GM12878 (cell line): ENCODE measurements at regions not wholly inside any gene's neighbourhood (a gene's known extent, or its start where the extent isn't known, plus 50 kb on each side); places are given as distances from the start of the nearest gene placed in this dataset.

Experiments used
- ATAC-seq: fragments of 200-7000 bp; cut with Tn5 transposase; 3 replicates; pipeline ENCODE4 v1.9.1; 2020; ENCODE audit warnings: mild to moderate bottlenecking, moderate library complexity
- BruUV-seq: library from RNA; stranded (reverse); fragments of 400-500 nt; replicated peaks from 2 replicates; lab custom pipeline; 2021; lab: Mats Ljungman, UMichigan
- CTCF ChIA-PET: fragments of 300-600 bp; sonication (Branson Sonifier 250); formaldehyde crosslinking; extraction: SDS; loops from one replicate; lab custom pipeline; 2021; ENCODE audit warnings: inconsistent platforms; lab: Yijun Ruan, JAX
- POLR2A ChIA-PET: fragments of 350-600 bp; formaldehyde crosslinking; extraction: SDS; loops from one replicate; lab custom pipeline; 2021; ENCODE audit warnings: inconsistent platforms; lab: Charles Lee
- RAD21 ChIA-PET: fragments of 300-600 bp; sonication (Branson Sonifier 250); formaldehyde crosslinking; loops from one replicate; lab custom pipeline; 2023; ENCODE audit warnings: antibody characterized with exemption; ENCODE audit not compliant: unreplicated experiment; lab: Charles Lee
- SMC1A ChIA-PET: fragments of 300-600 bp; sonication (Branson Sonifier 250); formaldehyde crosslinking; loops from one replicate; lab custom pipeline; 2023; ENCODE audit not compliant: unreplicated experiment, uncharacterized antibody; lab: Charles Lee
- DNase-seq: peaks from one replicate; pipeline ENCODE4 v3.0.0-alpha.2; 2011; ENCODE audit warnings: low read depth, low spot score
- FAIRE-seq: peaks from 3 replicates; lab custom pipeline; 2011; peaks lifted over from hg19 to GRCh38; lab: Jason Lieb, UNC
- H2AFZ ChIP-seq: 2 replicates; pipeline ENCODE4 v1.6.0; 2011; ENCODE audit warnings: low read depth, low read length, control low read depth; ENCODE audit not compliant: control insufficient read depth
- H3K27ac ChIP-seq: 2 replicates; pipeline ENCODE4 v1.5.1; 2011; ENCODE audit warnings: control low read depth; ENCODE audit not compliant: control insufficient read depth, insufficient read depth
- H3K27me3 ChIP-seq, 2 experiments: replicated peaks in 1 of 2; 2 replicates each; pipeline versions ENCODE4 v1.6.0 to v1.6.1; 2011; ENCODE audit warnings: low read length in 1 of 2; ENCODE audit not compliant: control insufficient read depth in 2 of 2, insufficient read depth in 2 of 2
- H3K36me3 ChIP-seq, 2 experiments: 2 replicates each; pipeline ENCODE4 v1.5.1; 2011; ENCODE audit warnings: low read length in 1 of 2; ENCODE audit not compliant: control insufficient read depth in 2 of 2, insufficient read depth in 2 of 2
- H3K4me1 ChIP-seq: 2 replicates; pipeline ENCODE4 v1.6.1; 2011; ENCODE audit warnings: mild to moderate bottlenecking, low read length, moderate library complexity, mixed read lengths; ENCODE audit not compliant: control insufficient read depth, insufficient read depth
- H3K4me2 ChIP-seq: 2 replicates; pipeline ENCODE4 v1.6.0; 2011; ENCODE audit warnings: control low read depth; ENCODE audit not compliant: control insufficient read depth, insufficient read depth
- H3K4me3 ChIP-seq: fragments of 200-600 bp; sonication (generic); 2 replicates; pipeline ENCODE4 v1.5.1; 2016
- H3K79me2 ChIP-seq: 2 replicates; pipeline ENCODE4 v1.6.0; 2011; ENCODE audit warnings: low read length; ENCODE audit not compliant: control insufficient read depth, insufficient read depth
- H3K9ac ChIP-seq: 2 replicates; pipeline ENCODE4 v1.8.0; 2011; ENCODE audit warnings: low read length, control low read depth, mixed read lengths; ENCODE audit not compliant: control insufficient read depth, insufficient read depth
- H3K9me3 ChIP-seq: replicated peaks from 3 replicates; pipeline ENCODE4 v1.5.1; 2011; ENCODE audit warnings: mild to moderate bottlenecking, low read length; ENCODE audit not compliant: control insufficient read depth, insufficient read depth
- H4K20me1 ChIP-seq: 2 replicates; pipeline ENCODE4 v1.6.0; 2011; ENCODE audit not compliant: control insufficient read depth, insufficient read depth
- EGR1 ChIP-seq, 2 experiments: IDR thresholded peaks; 1 replicate in 1 of 2; 2 replicates in 1 of 2; pipeline ENCODE4 v1.6.1; 2011 to 2012; ENCODE audit warnings: low read depth in 2 of 2, low read length in 2 of 2, borderline replicate concordance in 1 of 2, mild to moderate bottlenecking in 1 of 2, moderate library complexity in 1 of 2
- EZH2 ChIP-seq: IDR thresholded peaks from 2 replicates; pipeline ENCODE4 v1.6.1; 2012; ENCODE audit warnings: low read depth, mild to moderate bottlenecking, control low read depth, inconsistent platforms, low read length, borderline replicate concordance; ENCODE audit not compliant: control insufficient read depth
- IKZF1 ChIP-seq: fragments of 450-650 bp; conservative IDR thresholded peaks from 2 replicates; pipeline ENCODE4 v1.6.1; 2017; ENCODE audit warnings: antibody characterized with exemption, mild to moderate bottlenecking
- MTA2 ChIP-seq: fragments of 450-650 bp; IDR thresholded peaks from 2 replicates; pipeline ENCODE4 v1.6.1; 2016; ENCODE audit warnings: low read depth, mild to moderate bottlenecking, moderate library complexity
- NBN ChIP-seq: fragments of 450-650 bp; IDR thresholded peaks from 2 replicates; pipeline ENCODE4 v1.6.1; 2016
- NRF1 ChIP-seq: conservative IDR thresholded peaks from 2 replicates; pipeline ENCODE4 v1.6.1; 2011; ENCODE audit warnings: mild to moderate bottlenecking, low read depth, low read length, improper control_type of control experiment
- PAX8 ChIP-seq: fragments of 450-650 bp; IDR thresholded peaks from 2 replicates; pipeline ENCODE4 v1.6.1; 2017; ENCODE audit warnings: mild to moderate bottlenecking, moderate library complexity
- RB1 ChIP-seq: fragments of 450-650 bp; formaldehyde crosslinking; IDR thresholded peaks from 2 replicates; pipeline ENCODE4 v1.6.1; 2017; ENCODE audit warnings: mild to moderate bottlenecking, borderline replicate concordance
- RCOR1 ChIP-seq: conservative IDR thresholded peaks from 2 replicates; pipeline ENCODE4 v1.6.1; 2012; ENCODE audit warnings: low read depth, low read length, improper control_type of control experiment
- SUZ12 ChIP-seq: fragments of 200-600 bp; sonication (generic); IDR thresholded peaks from one replicate; pipeline ENCODE4 v1.6.1; 2018; ENCODE audit warnings: antibody characterized with exemption, mild to moderate bottlenecking; ENCODE audit not compliant: unreplicated experiment
- WRNIP1 ChIP-seq: IDR thresholded peaks from 2 replicates; pipeline ENCODE4 v1.6.1; 2011; ENCODE audit warnings: low read depth, low read length, improper control_type of control experiment, borderline replicate concordance
- ZSCAN29 ChIP-seq: fragments of 450-650 bp; IDR thresholded peaks from 2 replicates; pipeline ENCODE4 v1.6.1; 2017; ENCODE audit warnings: mild to moderate bottlenecking, moderate library complexity
- ZZZ3 ChIP-seq: IDR thresholded peaks from 2 replicates; pipeline ENCODE4 v1.6.1; 2011; ENCODE audit warnings: low read depth; ENCODE audit not compliant: control insufficient read depth, insufficient read length
- WGBS: methylation state at CpG from one replicate; pipeline ENCODE4 v1.1.6; 2016; ENCODE audit warnings: low lambda C conversion rate; ENCODE audit not compliant: insufficient replicate concordance, insufficient coverage; ENCODE audit errors: missing lambda C conversion rate; 5-methylcytosine and 5-hydroxymethylcytosine counted together
- in situ Hi-C: fragments of 300-500 bp; cut with MboI; formaldehyde crosslinking; loops from 9 replicates; pipeline ENCODE4 v1.14.3; 2018; ENCODE audit warnings: mixed read lengths
- intact Hi-C: fragments of 100-400 bp; cut with micrococcal nuclease; formaldehyde crosslinking; loops from one replicate; pipeline ENCODE4 v1.14.2; 2022; ENCODE audit not compliant: unreplicated experiment
- TF ChIP-seq, protein P1 (sequence below): fragments of 450-650 bp; IDR thresholded peaks from 2 replicates; pipeline ENCODE4 v1.6.1; 2017; ENCODE audit warnings: mild to moderate bottlenecking, moderate library complexity

- SMC1A ChIA-PET = no interaction called here
These were observed 126.7 kb downstream of the TTC6 start for GRCh38 chr14:37721976-37722659.

More at GRCh38 chr14:37721976-37722659, 126.7 kb downstream of the TTC6 start:
- Histone ChIP-seq H3K79me2 (no peaks in the 10 kb centered on the region), H3K9ac (no peak overlapping the region), H3K9me3 (no peaks in the 10 kb centered on the region), H3K4me3 (no peak overlapping the region), H3K36me3 (no peaks in the 10 kb centered on the region), H3K27me3 (no peaks in the 10 kb centered on the region), H4K20me1 (no peaks in the 10 kb centered on the region), H3K4me1 (no peaks in the 10 kb centered on the region), H2AFZ (no peak overlapping the region), H3K4me2 (no peak overlapping the region), H3K27ac (no peak overlapping the region)
- TF ChIP-seq NRF1 (no peak), ZZZ3 (no peak), NBN (no peak), MTA2 (no peak), SUZ12 (no peak), IKZF1 (no peak), PAX8 (no peak), ZSCAN29 (no peak), EGR1 (IDR thresholded peaks at IDR 0.05; ENCODE audit: borderline replicate concordance in 1 of 2, low read depth in 2 of 2, low read length in 2 of 2) (no peak), RB1 (no peak), EZH2 (no peak), RCOR1 (no peak), WRNIP1 (no peak)
- TF ChIP-seq, protein P1, sequence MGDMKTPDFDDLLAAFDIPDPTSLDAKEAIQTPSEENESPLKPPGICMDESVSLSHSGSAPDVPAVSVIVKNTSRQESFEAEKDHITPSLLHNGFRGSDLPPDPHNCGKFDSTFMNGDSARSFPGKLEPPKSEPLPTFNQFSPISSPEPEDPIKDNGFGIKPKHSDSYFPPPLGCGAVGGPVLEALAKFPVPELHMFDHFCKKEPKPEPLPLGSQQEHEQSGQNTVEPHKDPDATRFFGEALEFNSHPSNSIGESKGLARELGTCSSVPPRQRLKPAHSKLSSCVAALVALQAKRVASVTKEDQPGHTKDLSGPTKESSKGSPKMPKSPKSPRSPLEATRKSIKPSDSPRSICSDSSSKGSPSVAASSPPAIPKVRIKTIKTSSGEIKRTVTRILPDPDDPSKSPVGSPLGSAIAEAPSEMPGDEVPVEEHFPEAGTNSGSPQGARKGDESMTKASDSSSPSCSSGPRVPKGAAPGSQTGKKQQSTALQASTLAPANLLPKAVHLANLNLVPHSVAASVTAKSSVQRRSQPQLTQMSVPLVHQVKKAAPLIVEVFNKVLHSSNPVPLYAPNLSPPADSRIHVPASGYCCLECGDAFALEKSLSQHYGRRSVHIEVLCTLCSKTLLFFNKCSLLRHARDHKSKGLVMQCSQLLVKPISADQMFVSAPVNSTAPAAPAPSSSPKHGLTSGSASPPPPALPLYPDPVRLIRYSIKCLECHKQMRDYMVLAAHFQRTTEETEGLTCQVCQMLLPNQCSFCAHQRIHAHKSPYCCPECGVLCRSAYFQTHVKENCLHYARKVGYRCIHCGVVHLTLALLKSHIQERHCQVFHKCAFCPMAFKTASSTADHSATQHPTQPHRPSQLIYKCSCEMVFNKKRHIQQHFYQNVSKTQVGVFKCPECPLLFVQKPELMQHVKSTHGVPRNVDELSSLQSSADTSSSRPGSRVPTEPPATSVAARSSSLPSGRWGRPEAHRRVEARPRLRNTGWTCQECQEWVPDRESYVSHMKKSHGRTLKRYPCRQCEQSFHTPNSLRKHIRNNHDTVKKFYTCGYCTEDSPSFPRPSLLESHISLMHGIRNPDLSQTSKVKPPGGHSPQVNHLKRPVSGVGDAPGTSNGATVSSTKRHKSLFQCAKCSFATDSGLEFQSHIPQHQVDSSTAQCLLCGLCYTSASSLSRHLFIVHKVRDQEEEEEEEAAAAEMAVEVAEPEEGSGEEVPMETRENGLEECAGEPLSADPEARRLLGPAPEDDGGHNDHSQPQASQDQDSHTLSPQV = no peak
- no TSS peak for BruUV-seq
- WGBS = 0% methylated on average over 2 of the region's 2 CpGs
- in situ Hi-C loops (no loop called here), intact Hi-C loops (no loop called here)
- ATAC-seq (no peak), FAIRE-seq (no peak), DNase-seq (no peak)
- CTCF ChIA-PET = interaction anchor here (0.6 kb wide), 1 partner anchor 505 kb away, joined by 3 read pairs; no protein-coding TSS in a partner anchor
- POLR2A ChIA-PET = no interaction called here
- RAD21 ChIA-PET = no interaction called here
